CD14-positive monocyte (primary cell): ENCODE measurements at regions not wholly inside any gene's neighbourhood (a gene's known extent, or its start where the extent isn't known, plus 50 kb on each side); places are given as distances from the start of the nearest gene placed in this dataset.

Experiments
- DNase-seq, 3 donors: peaks; one replicate each; pipeline ENCODE4 v3.0.0-alpha.2; 2011 to 2022
- H2AFZ ChIP-seq: 2 replicates; pipeline ENCODE4 v1.6.0; 2012; ENCODE audit warnings: mild to moderate bottlenecking, low read depth, low read length, inconsistent platforms; ENCODE audit not compliant: insufficient read depth, poor library complexity, severe bottlenecking
- H3K27ac ChIP-seq, 2 donors: 1 replicate in 1 of 2; 2 replicates in 1 of 2; pipeline ENCODE4 v1.5.1; 2012 to 2013; ENCODE audit warnings: low read length in 2 of 2, control low read depth in 1 of 2, inconsistent platforms in 1 of 2, low read depth in 1 of 2, mild to moderate bottlenecking in 1 of 2
- H3K27me3 ChIP-seq, 2 donors: one replicate each; pipeline versions ENCODE4 v1.6.0 to v1.6.1; 2011 to 2013; ENCODE audit warnings: low read length in 2 of 2; ENCODE audit not compliant: control insufficient read depth in 2 of 2, insufficient read depth in 2 of 2
- H3K36me3 ChIP-seq, 2 donors: replicated peaks in 1 of 2; 1 replicate in 1 of 2; 2 replicates in 1 of 2; pipeline versions ENCODE4 v1.5.1 to v1.6.1; 2012 to 2013; ENCODE audit warnings: low read length in 2 of 2, control low read depth in 1 of 2, inconsistent platforms in 1 of 2, mild to moderate bottlenecking in 1 of 2; ENCODE audit not compliant: insufficient read depth in 2 of 2, control insufficient read depth in 1 of 2
- H3K4me1 ChIP-seq, 2 donors: 1 replicate in 1 of 2; 2 replicates in 1 of 2; pipeline versions ENCODE4 v1.5.1 to v1.6.1; 2012 to 2013; ENCODE audit warnings: low read length in 2 of 2, control low read depth in 1 of 2, inconsistent platforms in 1 of 2, mild to moderate bottlenecking in 1 of 2, moderate library complexity in 1 of 2; ENCODE audit not compliant: insufficient read depth in 2 of 2, control insufficient read depth in 1 of 2
- H3K4me2 ChIP-seq: replicated peaks from 2 replicates; pipeline ENCODE3; 2012; ENCODE audit warnings: low read length, moderate library complexity, mild to moderate bottlenecking; ENCODE audit not compliant: poor library complexity, severe bottlenecking; ENCODE audit errors: extremely low read depth
- H3K4me3 ChIP-seq, 3 experiments: fragments of 200-600 bp in 1 of 3; sonication (generic) in 1 of 3; replicated peaks in 1 of 3; 1 replicate in 2 of 3; 2 replicates in 1 of 3; pipeline ENCODE4 v1.5.1; 2011 to 2013; ENCODE audit warnings: low read length in 3 of 3, mild to moderate bottlenecking in 3 of 3, control low read depth in 2 of 3, low read depth in 2 of 3, inconsistent platforms in 1 of 3, moderate library complexity in 1 of 3
- H3K79me2 ChIP-seq: 2 replicates; pipeline ENCODE4 v1.6.0; 2012; ENCODE audit warnings: mild to moderate bottlenecking, control low read depth, inconsistent platforms, low read length, moderate library complexity; ENCODE audit not compliant: insufficient read depth
- H3K9ac ChIP-seq: 2 replicates; pipeline ENCODE4 v1.6.0; 2017; ENCODE audit warnings: low read length, mild to moderate bottlenecking; ENCODE audit not compliant: insufficient read depth, poor library complexity, severe bottlenecking
- H3K9me3 ChIP-seq, 2 donors: replicated peaks in 1 of 2; 1 replicate in 1 of 2; 2 replicates in 1 of 2; pipeline versions ENCODE4 v1.5.1 to v1.6.1; 2012 to 2013; ENCODE audit warnings: low read length in 2 of 2, control low read depth in 1 of 2; ENCODE audit not compliant: control insufficient read depth in 1 of 2, insufficient read depth in 1 of 2
- H4K20me1 ChIP-seq: 2 replicates; pipeline ENCODE4 v1.6.0; 2012; ENCODE audit warnings: mild to moderate bottlenecking, low read length, control low read depth, moderate library complexity; ENCODE audit not compliant: insufficient read depth
- H3K27ac Mint-ChIP-seq, 7 donors: one replicate each; pipeline ENCODE4 v1.8.0; 2020; ENCODE audit warnings: mild to moderate bottlenecking in 7 of 7, mixed read lengths in 7 of 7, moderate library complexity in 6 of 7, inconsistent platforms in 2 of 7
- H3K27me3 Mint-ChIP-seq, 3 donors: one replicate each; pipeline ENCODE4 v1.8.0; 2021 to 2022; ENCODE audit warnings: low read depth in 3 of 3, mild to moderate bottlenecking in 3 of 3, mixed read lengths in 3 of 3, moderate library complexity in 3 of 3, inconsistent platforms in 1 of 3
- H3K36me3 Mint-ChIP-seq, 2 donors: one replicate each; pipeline ENCODE4 v1.8.0; 2020; ENCODE audit warnings: mixed read lengths in 2 of 2, inconsistent platforms in 1 of 2, mild to moderate bottlenecking in 1 of 2
- H3K4me1 Mint-ChIP-seq: one replicate; pipeline ENCODE4 v1.8.0; 2020; ENCODE audit warnings: mild to moderate bottlenecking, mixed read lengths
- H3K4me3 Mint-ChIP-seq, 2 donors: one replicate each; pipeline ENCODE4 v1.8.0; 2020; ENCODE audit warnings: mild to moderate bottlenecking in 2 of 2, mixed read lengths in 2 of 2, moderate library complexity in 1 of 2
- H3K9me3 Mint-ChIP-seq, 7 donors: one replicate each; pipeline ENCODE4 v1.8.0; 2020 to 2022; ENCODE audit warnings: mixed read lengths in 7 of 7, mild to moderate bottlenecking in 6 of 7, moderate library complexity in 6 of 7, inconsistent platforms in 2 of 7
- WGBS: methylation state at CpG from one replicate; pipeline ENCODE4 v1.1.5; 2013; ENCODE audit warnings: missing lambda C conversion rate; ENCODE audit not compliant: insufficient coverage; 5-methylcytosine and 5-hydroxymethylcytosine counted together
- intact Hi-C, 2 donors: fragments of 100-400 bp; cut with micrococcal nuclease; formaldehyde crosslinking; loops; one replicate each; pipeline versions ENCODE4 v1.15.0 to v1.15.1; 2023
- TF ChIP-seq, protein P1 (sequence below): fragments of 200-600 bp; IDR thresholded peaks from one replicate; pipeline ENCODE4 v1.8.0; 2022; ENCODE audit warnings: antibody characterized with exemption, mild to moderate bottlenecking

DNA sequence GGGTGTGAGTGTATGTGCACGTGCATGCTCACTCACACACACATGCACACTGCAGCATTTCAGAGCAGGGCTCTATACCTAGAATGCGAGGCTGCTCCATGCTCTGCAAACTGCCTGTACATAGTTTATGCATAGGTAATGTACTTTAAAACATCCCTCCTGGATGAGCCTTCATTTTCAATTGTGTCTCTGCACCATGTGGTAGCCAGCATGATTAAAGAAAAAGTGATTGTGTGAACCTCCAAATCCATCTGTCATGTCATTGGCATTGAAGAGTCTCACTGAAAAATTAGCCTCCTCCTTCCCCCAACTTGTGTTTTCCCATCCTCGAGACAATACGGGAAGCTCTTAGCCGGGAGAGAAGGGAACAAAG is 120.9 kb upstream of the SPATS2L start:
- Histone ChIP-seq H3K9ac (no peak overlapping the region), H2AFZ (no peak overlapping the region), H3K36me3 (no peaks in the 10 kb centered on the region), H3K79me2 (no peaks in the 10 kb centered on the region), H3K4me1 (no peaks in the 10 kb centered on the region), H3K9me3 (no peaks in the 10 kb centered on the region), H3K27me3 (peaks cover 2% of the 10 kb centered on the region in 2 donors), H3K4me2 (no peak overlapping the region), H3K27ac (no peak overlapping the region), H3K4me3 (no peak overlapping the region), H4K20me1 (no peaks in the 10 kb centered on the region)
- intact Hi-C loops, result no loop called here
- DNase-seq, result no peak
- peaks cover 8 to 12% (median 10%) of the 10 kb centered on the region in 3 donors for H3K27me3 Mint-ChIP-seq
- no peak overlapping the region for H3K4me3 Mint-ChIP-seq
- H3K27ac Mint-ChIP-seq, result no peak overlapping the region
- H3K4me1 Mint-ChIP-seq, result no peaks in the 10 kb centered on the region
- TF ChIP-seq, protein P1, sequence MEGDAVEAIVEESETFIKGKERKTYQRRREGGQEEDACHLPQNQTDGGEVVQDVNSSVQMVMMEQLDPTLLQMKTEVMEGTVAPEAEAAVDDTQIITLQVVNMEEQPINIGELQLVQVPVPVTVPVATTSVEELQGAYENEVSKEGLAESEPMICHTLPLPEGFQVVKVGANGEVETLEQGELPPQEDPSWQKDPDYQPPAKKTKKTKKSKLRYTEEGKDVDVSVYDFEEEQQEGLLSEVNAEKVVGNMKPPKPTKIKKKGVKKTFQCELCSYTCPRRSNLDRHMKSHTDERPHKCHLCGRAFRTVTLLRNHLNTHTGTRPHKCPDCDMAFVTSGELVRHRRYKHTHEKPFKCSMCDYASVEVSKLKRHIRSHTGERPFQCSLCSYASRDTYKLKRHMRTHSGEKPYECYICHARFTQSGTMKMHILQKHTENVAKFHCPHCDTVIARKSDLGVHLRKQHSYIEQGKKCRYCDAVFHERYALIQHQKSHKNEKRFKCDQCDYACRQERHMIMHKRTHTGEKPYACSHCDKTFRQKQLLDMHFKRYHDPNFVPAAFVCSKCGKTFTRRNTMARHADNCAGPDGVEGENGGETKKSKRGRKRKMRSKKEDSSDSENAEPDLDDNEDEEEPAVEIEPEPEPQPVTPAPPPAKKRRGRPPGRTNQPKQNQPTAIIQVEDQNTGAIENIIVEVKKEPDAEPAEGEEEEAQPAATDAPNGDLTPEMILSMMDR, result no peak
- WGBS, result no CpG with 5 or more reads among the region's 5 CpGs
- peaks cover 0 to 8% (median 0%) of the 10 kb centered on the region in 7 donors for H3K9me3 Mint-ChIP-seq
- H3K36me3 Mint-ChIP-seq, result no peaks in the 10 kb centered on the region

GRCh38 chr2:200186002-200186401 is 120.5 kb upstream of the SPATS2L start:
- Mint-ChIP-seq H3K4me1 (no peaks in the 10 kb centered on the region), H3K9me3 (peaks cover 0 to 8% (median 0%) of the 10 kb centered on the region in 7 donors), H3K4me3 (no peak overlapping the region), H3K27me3 (peaks cover 8 to 12% (median 10%) of the 10 kb centered on the region in 3 donors), H3K36me3 (no peaks in the 10 kb centered on the region), H3K27ac (no peak overlapping the region)
- Histone ChIP-seq H3K9me3 (no peaks in the 10 kb centered on the region), H3K4me3 (no peak overlapping the region), H3K36me3 (no peaks in the 10 kb centered on the region), H3K4me2 (no peak overlapping the region), H2AFZ (no peak overlapping the region), H3K27me3 (peaks cover 2% of the 10 kb centered on the region in 2 donors), H3K4me1 (no peaks in the 10 kb centered on the region), H3K9ac (no peak overlapping the region), H3K27ac (no peak overlapping the region), H4K20me1 (no peaks in the 10 kb centered on the region), H3K79me2 (no peaks in the 10 kb centered on the region)
- WGBS, result no CpG with 5 or more reads among the region's 1 CpG
- DNase-seq, result no peak
- intact Hi-C loops, result no loop called here
- TF ChIP-seq, protein P1, result no peak
